PC-3 (cell line): ENCODE measurements at regions not wholly inside any gene's neighbourhood (a gene's known extent, or its start where the extent isn't known, plus 50 kb on each side); places are given as distances from the start of the nearest gene placed in this dataset.

Experiments used
- ATAC-seq: fragments of 200-7000 bp; cut with Tn5 transposase; 2 replicates; pipeline ENCODE4 v1.9.1; 2020; ENCODE audit warnings: mild to moderate bottlenecking, moderate library complexity
- BruUV-seq: library from RNA; stranded (reverse); fragments of 400-500 nt; replicated peaks from 2 replicates; lab custom pipeline; 2021; lab: Mats Ljungman, UMichigan
- CTCF ChIA-PET: fragments of 300-600 bp; sonication (Branson Sonifier 250); formaldehyde crosslinking; loops from one replicate; lab custom pipeline; 2022; ENCODE audit warnings: antibody characterized with exemption; lab: Charles Lee
- POLR2A ChIA-PET: fragments of 300-600 bp; sonication (Branson Sonifier 250); formaldehyde crosslinking; loops from one replicate; lab custom pipeline; 2022; ENCODE audit warnings: antibody characterized with exemption; ENCODE audit not compliant: unreplicated experiment; lab: Charles Lee
- DNase-seq: peaks from one replicate; pipeline ENCODE4 v3.0.0-alpha.2; 2015
- H2AFZ ChIP-seq: fragments of 300-600 bp; sonication (generic); 2 replicates; pipeline ENCODE4 v1.6.0; 2016; ENCODE audit warnings: antibody characterized with exemption, low read length
- H3F3A ChIP-seq: fragments of 300-600 bp; sonication (generic); one replicate; pipeline ENCODE4 v1.6.0; 2017; ENCODE audit warnings: antibody characterized with exemption, low read length, control low read depth, mild to moderate bottlenecking; ENCODE audit not compliant: unreplicated experiment
- H3K27ac ChIP-seq: fragments of 300-600 bp; sonication (generic); 2 replicates; pipeline ENCODE4 v1.5.1; 2016; ENCODE audit warnings: mild to moderate bottlenecking, low read length
- H3K27me3 ChIP-seq: fragments of 300-600 bp; sonication (generic); 2 replicates; pipeline ENCODE4 v1.6.1; 2016; ENCODE audit warnings: low read length, mixed read lengths
- H3K36me3 ChIP-seq: fragments of 300-600 bp; sonication (generic); 2 replicates; pipeline ENCODE4 v1.6.1; 2016; ENCODE audit warnings: low read depth, mixed run types, low read length, mixed read lengths
- H3K4me1 ChIP-seq: fragments of 300-600 bp; sonication (generic); 2 replicates; pipeline ENCODE4 v1.5.1; 2016; ENCODE audit warnings: low read length; ENCODE audit not compliant: insufficient read depth
- H3K4me2 ChIP-seq: fragments of 300-600 bp; sonication (generic); 2 replicates; pipeline ENCODE4 v1.6.0; 2016; ENCODE audit warnings: low read length
- H3K4me3 ChIP-seq: fragments of 300-600 bp; sonication (generic); 2 replicates; pipeline ENCODE4 v1.5.1; 2016; ENCODE audit warnings: mild to moderate bottlenecking, low read length, mixed read lengths
- H3K79me2 ChIP-seq: fragments of 300-600 bp; sonication (generic); 2 replicates; pipeline ENCODE4 v1.6.1; 2017; ENCODE audit warnings: low read length, mixed read lengths
- H3K9ac ChIP-seq: fragments of 300-600 bp; sonication (generic); 2 replicates; pipeline ENCODE4 v1.6.0; 2016; ENCODE audit warnings: mild to moderate bottlenecking, low read length
- H3K9me2 ChIP-seq: fragments of 300-600 bp; sonication (generic); replicated peaks from 2 replicates; pipeline ENCODE4 v1.6.1; 2016; ENCODE audit warnings: mixed run types, low read length, mixed read lengths
- H3K9me3 ChIP-seq: fragments of 300-600 bp; sonication (generic); 2 replicates; pipeline ENCODE4 v1.6.1; 2016; ENCODE audit warnings: low read length, mixed read lengths
- H4K20me1 ChIP-seq: fragments of 300-600 bp; sonication (generic); 2 replicates; pipeline ENCODE4 v1.6.1; 2016; ENCODE audit warnings: low read length, mixed read lengths
- CTCF ChIP-seq: fragments of 300-600 bp; sonication (generic); conservative IDR thresholded peaks from 2 replicates; pipeline ENCODE4 v1.5.1; 2017; ENCODE audit warnings: antibody characterized with exemption, low read depth, mild to moderate bottlenecking, low read length
- EZH2 ChIP-seq: fragments of 300-600 bp; sonication (generic); IDR thresholded peaks from one replicate; pipeline ENCODE4 v1.6.1; 2017; ENCODE audit warnings: antibody characterized with exemption, mild to moderate bottlenecking, low read length; ENCODE audit not compliant: unreplicated experiment
- EZH2phosphoT487 ChIP-seq: fragments of 300-600 bp; sonication (generic); IDR thresholded peaks from 2 replicates; pipeline ENCODE4 v1.6.1; 2018; ENCODE audit warnings: mild to moderate bottlenecking, antibody characterized with exemption, low read length, borderline replicate concordance
- intact Hi-C: fragments of 100-400 bp; cut with micrococcal nuclease; formaldehyde crosslinking; loops from 2 replicates; pipeline ENCODE4 v1.9.0; 2023

GRCh38 chr4:167587361-167587760 lies 353.1 kb upstream of the SPOCK3 start:
- ChIA-PET POLR2A (no interaction called here), CTCF (no interaction called here)
- no peak overlapping the region for H3K4me3 ChIP-seq
- BruUV-seq = no TSS peak
- no peaks in the 10 kb centered on the region for H4K20me1 ChIP-seq
- H3K79me2 ChIP-seq = no peaks in the 10 kb centered on the region
- ATAC-seq (peak; percentile 78), DNase-seq (peak; percentile 65)
- no peak overlapping the region for H3K9ac ChIP-seq
- H3K36me3 ChIP-seq = no peaks in the 10 kb centered on the region
- no peaks in the 10 kb centered on the region; the same call in 1 of the 2 replicates for H3K4me1 ChIP-seq
- H3K9me2 ChIP-seq = no peaks in the 10 kb centered on the region
- H3F3A ChIP-seq = no peaks in the 10 kb centered on the region
- H2AFZ ChIP-seq = no peak overlapping the region
- no peak overlapping the region for H3K27ac ChIP-seq
- intact Hi-C loops = no loop called here
- no peak for TF ChIP-seq EZH2
- TF ChIP-seq EZH2phosphoT487 = no peak
- no peak for TF ChIP-seq CTCF
- no peak overlapping the region for H3K4me2 ChIP-seq
- no peaks in the 10 kb centered on the region for H3K27me3 ChIP-seq
- no peaks in the 10 kb centered on the region for H3K9me3 ChIP-seq

GRCh38 chr4:167595898-167596297 lies 361.6 kb upstream of the SPOCK3 start:
- Histone ChIP-seq H3K9ac (no peak overlapping the region), H3K9me2 (no peaks in the 10 kb centered on the region), H3K79me2 (no peaks in the 10 kb centered on the region), H3F3A (no peaks in the 10 kb centered on the region), H3K4me2 (no peak overlapping the region), H3K27ac (no peak overlapping the region), H3K4me3 (no peak overlapping the region), H2AFZ (no peak overlapping the region), H4K20me1 (no peaks in the 10 kb centered on the region), H3K36me3 (no peaks in the 10 kb centered on the region), H3K4me1 (no peaks in the 10 kb centered on the region), H3K27me3 (no peaks in the 10 kb centered on the region), H3K9me3 (no peaks in the 10 kb centered on the region)
- DNase-seq = no peak
- ChIA-PET POLR2A (no interaction called here), CTCF (no interaction called here)
- ATAC-seq = no peak
- BruUV-seq = no TSS peak
- TF ChIP-seq EZH2 = no peak
- no peak for TF ChIP-seq EZH2phosphoT487
- TF ChIP-seq CTCF = no peak
- intact Hi-C loops = no loop called here

GRCh38 chr4:167602157-167602556 lies 367.9 kb upstream of the SPOCK3 start:
- H4K20me1 ChIP-seq = no peaks in the 10 kb centered on the region
- no peak overlapping the region for H3K4me2 ChIP-seq
- intact Hi-C loops = no loop called here
- CTCF ChIA-PET = no interaction called here
- no peaks in the 10 kb centered on the region for H3K79me2 ChIP-seq
- H3K4me1 ChIP-seq = no peaks in the 10 kb centered on the region
- H3F3A ChIP-seq = no peaks in the 10 kb centered on the region
- POLR2A ChIA-PET = no interaction called here
- H2AFZ ChIP-seq = no peak overlapping the region
- no peak for TF ChIP-seq EZH2phosphoT487
- TF ChIP-seq CTCF = no peak
- TF ChIP-seq EZH2 = no peak
- no TSS peak for BruUV-seq
- no peak overlapping the region for H3K9ac ChIP-seq
- DNase-seq = no peak
- no peaks in the 10 kb centered on the region for H3K36me3 ChIP-seq
- no peaks in the 10 kb centered on the region for H3K9me3 ChIP-seq
- H3K27ac ChIP-seq = no peak overlapping the region
- H3K27me3 ChIP-seq = no peaks in the 10 kb centered on the region
- no peak overlapping the region for H3K4me3 ChIP-seq
- no peak for ATAC-seq
- H3K9me2 ChIP-seq = no peaks in the 10 kb centered on the region
